Left renal pelvis (tissue), 4 donors: ENCODE measurements at regions not wholly inside any gene's neighbourhood (a gene's known extent, or its start where the extent isn't known, plus 50 kb on each side); places are given as distances from the start of the nearest gene placed in this dataset.
"Not testable (repeated sequence)": the region's sequence is repeated elsewhere in the genome, so short reads cannot be mapped to it uniquely, and the experiment has no call there.

Source experiments
- DNase-seq, 4 donors: peaks; one replicate each; pipeline ENCODE4 v3.0.0-alpha.2; 2013; ENCODE audit warnings: low read depth in 4 of 4, low spot score in 3 of 4

DNA sequence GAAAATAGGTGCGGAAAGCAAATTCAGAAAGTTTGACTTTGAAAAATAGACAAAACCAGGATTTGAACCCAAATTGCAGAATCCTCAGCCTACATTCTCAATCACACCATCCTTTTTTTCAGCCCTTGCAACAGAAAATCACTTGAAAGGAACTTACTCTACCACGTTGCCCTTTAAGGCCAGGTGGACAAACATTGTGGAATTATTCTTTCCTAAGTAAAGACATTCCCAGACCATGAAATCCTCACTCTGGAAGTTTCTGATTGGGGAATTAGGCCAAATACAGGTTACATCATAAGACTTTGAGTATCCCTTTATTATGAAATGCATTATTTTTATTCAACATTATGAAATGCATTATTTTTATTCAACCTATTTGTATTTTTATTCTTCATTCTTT lies 259.4 kb downstream of the RAD51AP2 start:
- no peak for DNase-seq

DNA sequence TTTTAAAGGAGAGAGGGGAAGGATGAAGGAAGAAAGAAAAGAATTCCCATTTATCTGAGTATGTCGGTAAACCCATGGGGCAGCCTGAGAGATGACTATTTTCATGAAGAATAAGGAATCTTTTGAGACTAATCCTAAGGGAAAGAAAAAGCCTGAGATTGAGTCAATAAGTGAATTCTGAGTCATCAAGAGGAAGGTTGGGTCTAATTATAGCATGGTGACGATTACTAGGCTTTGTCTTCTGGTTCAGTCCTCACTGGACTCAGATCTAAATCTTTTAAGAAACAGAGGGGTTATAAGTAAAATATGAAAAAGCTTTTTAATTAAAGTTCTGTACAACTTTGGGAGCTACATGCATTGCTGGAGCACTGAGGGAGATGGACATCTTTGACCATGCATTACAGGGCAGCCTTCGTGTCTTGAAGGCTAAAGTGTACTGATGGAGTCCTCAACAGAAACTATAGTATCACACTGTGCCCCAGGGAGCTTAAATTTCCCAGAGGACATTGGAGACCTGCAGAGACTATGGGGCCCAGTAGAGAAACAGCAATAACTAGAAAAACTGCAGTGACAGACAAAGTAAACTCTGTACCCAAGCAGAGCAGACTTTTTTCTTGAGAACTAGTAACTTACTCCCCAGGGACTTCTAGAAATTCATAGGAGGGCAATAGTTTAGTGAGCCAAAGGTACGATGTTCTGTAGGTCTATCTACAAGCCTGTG lies 260.9 kb downstream of the RAD51AP2 start:
- no peak for DNase-seq

DNA sequence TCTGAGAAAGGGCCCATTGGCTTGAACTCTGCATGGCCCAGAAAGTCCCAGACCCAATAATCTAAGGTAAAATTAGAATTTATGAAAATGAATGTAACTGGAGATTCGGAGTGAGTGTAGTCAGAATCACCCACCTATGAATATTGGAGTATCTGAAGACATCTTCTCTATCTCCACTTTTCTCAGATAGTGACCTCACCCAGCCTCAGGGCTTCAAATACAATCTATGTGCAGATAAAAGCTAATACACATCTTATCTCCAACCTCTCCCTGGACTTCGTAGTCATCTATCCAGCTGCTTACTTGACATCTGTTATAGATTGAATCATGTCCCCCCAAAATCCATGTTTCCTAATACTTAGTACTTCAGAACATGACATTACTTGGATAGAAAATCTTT lies 263.2 kb downstream of the RAD51AP2 start:
- DNase-seq: no peak

DNA sequence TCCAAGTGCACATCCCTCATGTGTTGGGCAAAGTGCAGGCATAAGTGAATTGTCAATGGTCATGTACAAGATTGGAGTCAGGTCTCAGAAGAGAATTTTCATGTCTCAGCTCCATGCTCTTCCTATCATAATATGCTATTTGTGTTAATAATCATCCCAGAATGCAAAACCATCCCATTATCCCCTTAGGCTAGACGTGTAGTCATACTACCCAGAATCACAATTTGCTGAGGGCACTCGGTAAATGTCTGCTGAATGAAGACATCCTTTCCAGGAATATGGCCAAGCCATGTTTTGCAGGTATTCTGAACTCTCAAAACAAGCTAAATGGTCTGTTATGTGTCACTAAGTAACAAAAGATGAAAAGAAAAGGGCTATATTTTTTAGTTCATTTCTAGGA lies 263.8 kb downstream of the RAD51AP2 start:
- DNase-seq: no peak

DNA sequence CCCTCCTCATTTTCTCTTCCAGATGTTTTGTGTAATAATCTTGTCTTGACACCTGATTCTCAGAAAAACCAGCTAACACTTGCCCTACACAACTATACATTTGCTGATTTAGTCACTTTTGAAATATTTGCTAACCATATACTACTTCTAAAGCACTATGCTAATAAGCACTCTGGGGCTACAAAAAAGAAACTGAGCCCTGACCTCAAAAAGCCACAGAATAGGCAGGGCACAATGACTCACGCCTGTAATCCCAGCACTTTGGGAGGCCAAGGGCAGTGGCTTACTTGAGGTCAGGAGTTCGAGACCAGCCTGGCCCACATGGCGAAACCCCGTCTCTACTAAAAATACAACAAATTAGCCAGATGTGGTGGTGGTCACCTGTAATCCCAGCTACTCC lies 266.0 kb downstream of the RAD51AP2 start:
- no peak for DNase-seq

DNA sequence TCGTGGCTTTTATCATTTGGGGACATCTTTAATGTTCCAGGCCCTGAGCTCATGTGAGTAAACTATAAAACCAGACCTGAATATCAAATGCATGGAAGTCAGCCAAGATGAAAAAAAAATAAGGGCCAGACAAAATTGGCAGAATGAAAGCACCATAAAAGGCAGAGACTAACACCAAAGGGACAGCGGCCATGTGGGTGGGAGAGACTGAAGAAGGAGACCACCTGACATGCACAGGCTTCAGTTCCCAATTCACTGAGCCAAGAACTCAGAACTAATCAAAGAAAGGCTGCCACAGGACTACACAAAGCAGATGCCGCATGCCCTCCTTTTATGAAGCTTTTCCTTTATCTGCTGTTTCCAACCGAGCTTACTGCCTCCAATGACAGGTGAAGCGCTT lies 267.1 kb downstream of the RAD51AP2 start:
- no peak for DNase-seq

DNA sequence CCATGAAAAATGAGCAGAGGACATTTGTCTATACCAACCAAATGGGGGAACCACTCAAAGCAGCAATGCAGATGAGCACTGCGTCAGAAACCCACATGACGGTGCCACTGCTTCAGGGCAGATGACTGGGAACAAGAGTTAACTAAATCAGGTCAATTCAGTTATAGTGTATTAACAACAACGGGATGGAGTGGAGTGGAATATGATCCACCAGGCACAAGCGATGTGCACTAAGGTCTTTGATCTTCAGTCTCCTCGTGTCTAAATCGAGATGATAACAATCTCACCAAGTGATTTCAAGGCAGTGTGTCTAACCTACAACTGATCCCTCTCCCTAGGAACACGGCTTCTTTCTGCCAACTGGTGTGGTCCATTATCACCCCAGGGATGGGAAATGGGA lies 269.0 kb downstream of the RAD51AP2 start:
- DNase-seq: no peak

DNA sequence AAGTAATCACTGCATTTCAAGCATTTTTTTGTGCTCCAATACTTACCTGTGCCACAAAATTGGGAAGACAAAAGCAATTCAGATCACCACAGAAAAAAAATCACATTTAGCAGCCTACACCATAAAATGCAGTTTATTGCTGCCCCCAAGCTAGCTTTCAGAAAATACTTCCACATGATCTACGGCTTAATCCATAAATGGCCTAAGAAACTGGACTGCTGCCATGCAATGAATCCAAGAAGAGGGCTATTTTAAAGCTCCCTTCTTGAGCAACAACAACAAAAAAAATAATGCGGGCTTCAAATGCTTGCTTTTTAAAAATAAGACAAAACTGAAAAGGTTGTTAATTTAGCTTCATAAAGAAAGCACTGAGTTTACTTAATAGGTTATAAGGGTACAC lies 272.3 kb downstream of the RAD51AP2 start:
- DNase-seq: peak; percentile 5 to 16 (median 10)

DNA sequence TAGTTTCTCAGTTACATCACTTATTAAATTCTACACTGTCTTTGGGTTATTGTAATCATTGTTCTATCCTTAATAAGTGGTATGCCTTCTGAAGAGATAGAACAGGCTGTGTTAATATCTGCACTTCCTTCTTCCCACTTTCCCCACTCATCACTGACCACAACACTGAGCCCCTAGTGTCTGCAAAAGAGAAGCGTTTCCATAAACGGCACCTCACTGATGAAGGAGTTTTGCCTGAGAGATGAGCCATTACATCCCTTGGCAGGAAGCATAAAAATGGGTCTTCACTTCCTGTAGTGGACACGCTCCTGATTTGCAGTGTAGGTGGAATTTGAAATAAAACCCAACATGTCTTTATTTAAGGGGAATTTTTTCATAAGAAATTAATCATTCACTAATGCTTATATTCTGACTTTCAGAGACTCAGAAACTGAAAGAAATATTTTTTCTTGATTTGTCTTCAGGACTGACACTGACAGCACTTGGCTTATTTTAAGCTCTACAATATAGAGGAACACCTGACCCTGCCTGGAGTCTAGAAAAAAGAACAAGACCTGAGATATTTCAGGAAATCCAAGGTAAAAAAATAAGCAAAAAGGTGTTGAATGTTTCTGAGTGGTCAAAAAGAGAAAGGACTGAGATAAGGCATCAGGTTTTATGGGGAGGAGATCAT lies 275.3 kb downstream of the RAD51AP2 start:
- DNase-seq: no peak

DNA sequence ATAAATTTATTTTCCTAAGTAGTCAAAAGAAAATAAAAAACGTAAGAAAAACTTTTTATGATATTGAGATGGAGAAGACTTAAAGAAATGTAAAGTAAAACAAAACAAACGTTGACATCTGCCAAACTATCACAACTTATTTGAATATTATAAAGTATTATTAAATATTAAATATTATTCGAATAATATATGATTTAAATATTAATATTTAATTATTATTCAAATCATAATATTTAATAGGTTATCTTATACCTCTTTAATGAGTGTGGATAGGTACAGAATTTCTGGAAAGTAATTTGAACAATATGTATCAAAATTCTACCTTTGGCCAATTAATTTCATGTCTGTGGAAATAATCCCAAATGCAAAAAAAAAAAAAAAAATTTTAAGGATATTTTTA lies 278.7 kb downstream of the RAD51AP2 start:
- DNase-seq: no peak

DNA sequence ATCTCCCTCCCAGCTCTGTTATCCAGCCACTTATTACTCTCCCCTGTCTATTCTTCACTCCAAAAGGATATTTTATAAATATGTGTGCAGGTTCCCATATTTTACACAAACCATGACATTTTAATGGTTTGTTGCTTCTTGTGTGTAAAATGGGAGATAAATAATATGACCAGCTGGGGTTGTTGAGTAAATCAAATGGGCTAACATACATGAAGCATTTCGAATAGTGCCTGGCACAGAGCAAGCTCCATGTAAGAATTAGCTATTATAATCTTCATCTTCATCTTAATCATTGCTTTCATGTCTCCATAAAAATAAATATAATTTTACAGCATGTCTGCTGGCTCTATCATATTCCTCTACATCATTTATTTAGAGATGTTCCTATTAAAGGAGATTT lies 283.1 kb downstream of the RAD51AP2 start:
- no peak for DNase-seq

DNA sequence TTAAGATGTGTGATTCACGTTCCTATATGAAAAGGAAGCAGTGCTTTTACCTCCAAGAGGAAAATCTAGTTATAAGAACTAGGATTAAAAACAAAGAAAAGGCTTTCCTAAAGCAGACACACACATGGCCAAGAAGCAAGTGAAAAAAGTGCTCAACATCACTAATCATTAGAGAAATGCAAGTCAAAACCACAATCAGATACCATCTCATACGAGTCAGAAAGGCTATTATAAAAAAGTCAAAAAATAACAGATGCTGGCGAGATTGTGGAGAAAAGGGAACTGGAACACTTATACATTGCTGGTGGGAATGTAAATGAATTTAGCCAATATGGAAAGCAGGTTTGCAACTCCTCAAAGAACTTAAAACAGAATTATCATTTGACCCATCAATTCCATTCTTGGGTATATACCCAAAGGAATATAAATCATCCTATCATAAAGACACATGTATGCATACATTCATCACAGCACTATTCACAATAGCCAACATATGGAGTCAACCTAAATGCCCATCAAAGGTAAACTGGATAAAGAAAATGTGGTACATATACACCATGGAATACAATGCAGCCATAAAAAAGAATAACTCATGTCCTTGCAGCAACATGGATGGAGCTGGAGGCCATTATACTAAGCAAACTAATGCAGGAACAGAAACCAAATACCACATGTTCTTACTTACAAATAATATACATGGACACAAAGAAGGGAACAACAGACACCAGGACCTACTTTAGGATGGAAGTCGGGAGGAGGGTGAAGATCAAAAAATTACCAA lies 285.3 kb downstream of the RAD51AP2 start:
- no peak for DNase-seq

DNA sequence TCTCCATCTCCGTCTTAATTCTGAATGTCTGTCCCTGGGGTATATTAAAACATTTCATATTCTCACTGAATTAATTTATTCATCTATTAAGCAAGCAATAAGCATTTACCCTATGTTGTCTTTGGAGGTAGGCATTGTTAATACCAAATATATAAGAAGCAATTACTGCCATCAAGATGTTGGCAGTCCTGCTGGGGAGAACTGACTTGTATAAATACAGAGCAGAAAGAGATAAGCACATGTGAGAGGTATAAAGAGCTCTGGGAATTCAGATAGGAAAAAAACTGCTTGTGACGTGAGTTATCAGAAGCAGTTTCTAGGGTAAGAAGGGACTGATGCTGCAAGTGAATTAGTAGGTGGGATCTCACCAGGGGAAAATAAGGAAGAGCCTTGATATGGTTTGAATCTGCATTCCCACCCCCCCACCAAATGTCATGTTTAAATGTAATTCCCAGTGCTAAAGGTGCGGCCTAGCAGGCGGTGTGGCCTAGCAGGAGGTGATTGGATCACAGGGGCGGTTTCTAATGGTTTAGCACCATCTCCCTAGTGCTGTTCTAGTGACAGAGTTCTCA lies 286.8 kb downstream of the RAD51AP2 start:
- DNase-seq: no peak

DNA sequence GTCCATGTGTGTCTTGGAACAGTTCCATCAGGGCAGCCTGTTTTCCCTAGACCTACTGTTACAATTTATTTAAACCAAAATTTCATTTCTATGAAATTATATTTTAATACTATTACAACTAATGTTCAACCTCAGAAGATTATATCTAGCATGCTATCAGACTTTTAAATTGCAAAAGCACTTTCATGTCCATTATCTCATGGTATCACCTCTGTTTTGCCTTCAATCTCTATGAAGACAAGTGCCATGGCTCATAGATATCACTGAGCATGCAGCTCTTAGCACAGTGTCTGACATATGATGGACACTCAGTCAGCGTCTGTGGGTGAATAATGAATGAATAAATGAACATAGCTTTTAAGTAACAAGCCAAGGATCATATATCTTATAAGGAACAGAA lies 288.8 kb downstream of the RAD51AP2 start:
- no peak for DNase-seq

DNA sequence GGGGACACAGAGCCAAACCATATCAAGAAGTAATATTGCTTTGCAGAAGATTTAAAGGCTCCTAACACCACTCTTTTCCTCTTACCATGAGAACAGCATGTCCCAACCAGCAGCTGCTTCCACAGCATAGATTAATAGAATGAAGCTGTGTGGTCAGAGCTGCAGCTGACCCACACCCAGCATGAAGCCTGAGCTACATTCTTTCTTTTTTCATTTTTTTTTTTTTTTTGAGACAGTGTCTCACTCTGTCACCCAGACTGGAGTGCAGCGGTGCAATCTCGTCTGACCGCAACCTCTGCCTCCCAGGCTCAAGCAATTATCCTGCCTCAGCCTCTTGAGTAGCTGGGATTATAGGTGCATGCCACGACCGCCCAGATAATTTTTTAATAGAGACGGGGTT lies 289.8 kb downstream of the RAD51AP2 start:
- DNase-seq: no peak

DNA sequence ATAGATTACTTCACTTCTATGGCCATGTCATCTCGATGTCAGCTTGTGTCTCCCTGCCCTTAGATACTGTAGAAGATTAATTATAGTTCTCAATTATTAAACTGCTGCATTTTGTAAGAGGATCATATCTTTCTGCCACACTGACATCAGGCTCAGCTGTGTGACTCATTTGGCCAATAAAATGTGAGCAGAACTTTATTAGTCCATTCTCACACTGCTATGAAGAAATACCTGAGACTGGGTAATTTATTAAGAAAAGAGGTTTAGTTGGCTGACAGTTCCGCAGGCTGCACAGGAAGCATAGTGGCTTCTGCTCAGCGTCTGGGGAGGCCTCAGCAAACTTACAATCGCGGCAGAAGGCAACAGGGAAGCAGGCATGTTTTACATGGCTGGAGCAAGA lies 290.4 kb downstream of the RAD51AP2 start:
- no peak for DNase-seq

DNA sequence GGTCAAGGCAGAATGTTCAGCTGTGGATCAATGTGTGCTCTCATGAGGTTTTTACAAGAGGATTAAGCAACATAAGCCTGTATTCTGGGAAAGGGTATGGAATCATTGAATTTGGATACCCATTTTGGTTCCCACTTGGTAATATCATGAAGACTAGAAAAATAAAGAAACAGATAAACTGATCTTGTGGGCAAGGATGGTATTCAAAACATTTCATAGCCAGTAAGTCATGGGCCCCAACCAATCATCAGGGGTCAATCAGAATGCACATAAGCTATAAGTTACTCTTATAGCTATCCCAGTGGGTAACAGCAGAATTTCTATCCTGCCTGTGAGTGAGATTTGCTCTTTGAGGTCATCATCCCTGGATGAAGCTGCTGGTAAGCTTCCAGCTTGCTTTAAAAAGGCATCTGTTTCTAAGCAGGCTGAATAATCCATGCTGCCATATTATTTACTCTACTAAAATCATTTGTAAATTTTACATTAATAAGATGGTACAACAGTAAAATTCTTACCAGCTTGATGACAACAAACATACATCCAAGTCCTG lies 291.2 kb downstream of the RAD51AP2 start:
- no peak for DNase-seq

DNA sequence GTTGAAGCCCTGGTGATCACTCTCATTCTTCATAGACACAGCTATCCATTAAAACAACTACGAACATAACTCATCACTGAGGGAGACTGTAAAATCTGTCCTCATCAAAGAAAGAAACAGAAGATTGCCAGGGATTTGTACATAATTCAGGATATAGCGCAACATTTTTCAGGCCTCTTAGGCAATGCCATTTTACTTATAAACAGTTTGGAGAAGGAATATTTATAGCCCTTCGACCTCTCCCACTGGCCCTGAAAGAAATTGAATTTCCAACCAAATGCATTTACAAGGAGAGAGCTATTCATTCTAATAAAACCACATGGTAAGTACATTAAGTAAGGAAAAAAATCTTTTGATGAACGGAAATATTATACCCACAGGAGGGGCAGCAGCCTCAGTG lies 295.0 kb downstream of the RAD51AP2 start:
- DNase-seq: no peak

DNA sequence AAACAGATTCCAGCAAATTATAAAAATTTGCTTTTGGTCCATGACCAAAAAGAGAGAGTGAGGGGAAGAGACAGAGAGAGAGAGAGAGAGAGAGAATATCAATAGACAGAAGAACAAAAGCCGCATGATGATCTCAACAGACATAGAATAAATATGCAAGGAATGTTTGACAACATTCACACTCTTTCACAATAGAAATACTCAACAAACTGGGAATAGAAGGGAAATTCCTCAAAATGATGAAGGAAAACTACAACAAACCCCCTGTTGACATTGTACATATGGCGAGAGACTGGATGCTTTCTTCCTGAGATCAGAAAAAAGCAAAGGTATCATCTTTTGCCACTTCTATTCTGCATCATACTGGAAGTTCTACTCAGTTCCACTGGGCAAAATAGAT lies 309.7 kb downstream of the RAD51AP2 start:
- DNase-seq: no peak

DNA sequence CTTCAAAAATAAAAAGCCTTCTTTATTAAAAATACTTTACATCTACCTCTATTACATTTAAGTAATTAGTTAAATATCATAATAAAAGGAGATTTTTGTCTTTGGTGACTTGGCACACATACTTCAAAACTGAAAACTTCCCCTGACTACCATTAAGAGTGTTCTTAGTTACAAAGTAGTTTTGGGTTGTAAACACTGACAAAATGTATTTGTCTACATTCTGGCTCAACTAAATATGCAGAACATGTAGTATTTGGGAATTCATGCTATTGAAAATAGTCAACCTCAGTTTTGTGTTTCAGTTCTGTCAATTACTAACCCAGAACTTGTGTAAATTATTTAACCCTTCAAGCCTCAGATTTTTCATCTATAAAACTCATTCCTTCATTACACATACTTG lies 311.5 kb downstream of the RAD51AP2 start:
- no peak for DNase-seq

DNA sequence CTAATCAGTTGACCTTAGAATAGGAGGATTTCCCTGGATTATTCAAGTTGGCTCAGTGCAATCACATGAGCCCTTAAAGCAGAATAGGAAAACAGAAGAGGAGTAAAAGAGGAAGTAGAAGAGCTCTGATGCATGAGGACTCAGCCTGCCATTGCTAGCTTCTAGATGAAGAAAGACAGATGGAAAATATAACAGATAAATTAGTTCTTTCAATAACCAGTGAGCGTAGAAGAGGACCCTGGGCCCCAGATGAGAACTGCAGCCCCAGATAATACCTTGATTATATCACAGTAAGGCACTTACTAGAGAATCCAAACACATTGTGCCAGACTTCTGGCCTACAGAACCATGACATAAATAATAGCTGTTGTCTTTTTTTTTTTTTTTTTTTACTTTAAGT lies 314.0 kb downstream of the RAD51AP2 start:
- not testable (repeated sequence) for DNase-seq
